IMR-90 (cell line): ENCODE measurements at regions not wholly inside any gene's neighbourhood (a gene's known extent, or its start where the extent isn't known, plus 50 kb on each side); places are given as distances from the start of the nearest gene placed in this dataset.

Experiments used
- BHLHE40 ChIP-seq: fragments of 150-350 bp; IDR thresholded peaks from 2 replicates; pipeline ENCODE4 v1.6.1; 2016; ENCODE audit warnings: mild to moderate bottlenecking, low read depth, low read length
- CHD1 ChIP-seq: IDR thresholded peaks from 2 replicates; pipeline ENCODE4 v1.6.1; 2012; ENCODE audit warnings: low read depth, low read length, improper control_type of control experiment
- CTCF ChIP-seq: conservative IDR thresholded peaks from 2 replicates; pipeline ENCODE4 v1.5.1; 2012; ENCODE audit warnings: mild to moderate bottlenecking, low read depth, low read length, improper control_type of control experiment
- MXI1 ChIP-seq: IDR thresholded peaks from 2 replicates; pipeline ENCODE4 v1.6.1; 2012; ENCODE audit warnings: low read depth, mild to moderate bottlenecking, low read length, moderate library complexity, borderline replicate concordance
- POLR2A ChIP-seq: IDR thresholded peaks from 2 replicates; pipeline ENCODE4 v1.6.1; 2012; ENCODE audit warnings: mild to moderate bottlenecking, low read depth, low read length
- RAD21 ChIP-seq: IDR thresholded peaks from 2 replicates; pipeline ENCODE4 v1.6.1; 2012; ENCODE audit warnings: low read length, improper control_type of control experiment
- RFX5 ChIP-seq: IDR thresholded peaks from 2 replicates; pipeline ENCODE4 v1.8.0; 2012; ENCODE audit warnings: low read depth, mild to moderate bottlenecking, low read length, moderate library complexity
- SMC3 ChIP-seq: fragments of 150-350 bp; IDR thresholded peaks from 2 replicates; pipeline ENCODE4 v1.6.1; 2016; ENCODE audit warnings: low read depth, mild to moderate bottlenecking, antibody characterized with exemption, low read length, moderate library complexity
- USF2 ChIP-seq: fragments of 150-350 bp; IDR thresholded peaks from 2 replicates; pipeline ENCODE4 v1.6.1; 2017; ENCODE audit warnings: mild to moderate bottlenecking, antibody characterized with exemption, low read length, low read depth

GRCh38 chr18:22560275-22560610 is 142.5 kb upstream of the CTAGE1 start:
- TF ChIP-seq POLR2A (no peak), CTCF (no peak), USF2 (no peak), CHD1 (no peak), SMC3 (no peak), RFX5 (no peak), RAD21 (no peak; the same call in 1 of the 2 replicates), MXI1 (no peak), BHLHE40 (no peak)
